Kidney (tissue), 13 donors: ENCODE measurements at regions not wholly inside any gene's neighbourhood (a gene's known extent, or its start where the extent isn't known, plus 50 kb on each side); places are given as distances from the start of the nearest gene placed in this dataset.

Experiments
- DNase-seq, 5 donors: peaks; one replicate each; pipeline ENCODE4 v3.0.0-alpha.2; 2013 to 2020
- FAIRE-seq: peaks from 2 replicates; lab custom pipeline; 2012; peaks lifted over from hg19 to GRCh38; lab: Jason Lieb, UNC
- H3K27ac ChIP-seq, 2 donors: one replicate each; pipeline ENCODE4 v1.7.0; 2013; ENCODE audit warnings: low read depth in 2 of 2, low read length in 2 of 2, inconsistent platforms in 1 of 2
- H3K27me3 ChIP-seq: one replicate; pipeline ENCODE4 v1.7.1; 2013; ENCODE audit warnings: low read length, inconsistent platforms; ENCODE audit not compliant: control insufficient read depth, insufficient read depth
- H3K36me3 ChIP-seq, 3 donors: one replicate each; pipeline versions ENCODE4 v1.7.0 to v1.7.1; 2013; ENCODE audit warnings: low read length in 3 of 3, control low read depth in 1 of 3, inconsistent platforms in 1 of 3; ENCODE audit not compliant: insufficient read depth in 3 of 3, control insufficient read depth in 2 of 3
- H3K4me1 ChIP-seq, 3 donors: one replicate each; pipeline versions ENCODE4 v1.7.0 to v1.7.1; 2013; ENCODE audit warnings: low read length in 3 of 3, inconsistent platforms in 1 of 3, low read depth in 1 of 3; ENCODE audit not compliant: control insufficient read depth in 2 of 3, insufficient read depth in 2 of 3
- H3K4me3 ChIP-seq, 3 donors: one replicate each; pipeline versions ENCODE4 v1.7.0 to v1.8.1; 2013; ENCODE audit warnings: low read length in 3 of 3, control low read depth in 1 of 3, inconsistent platforms in 1 of 3
- H3K9ac ChIP-seq, 3 donors: one replicate each; pipeline versions ENCODE4 v1.7.0 to v1.7.1; 2013; ENCODE audit warnings: low read length in 3 of 3, control low read depth in 1 of 3, inconsistent platforms in 1 of 3
- H3K9me3 ChIP-seq, 3 donors: one replicate each; pipeline versions ENCODE4 v1.7.0 to v1.7.1; 2013; ENCODE audit warnings: low read length in 3 of 3, control low read depth in 1 of 3, inconsistent platforms in 1 of 3; ENCODE audit not compliant: control insufficient read depth in 2 of 3, insufficient read depth in 1 of 3
- intact Hi-C: fragments of 100-400 bp; cut with DNase I; formaldehyde crosslinking; loops from one replicate; pipeline ENCODE4 v1.11.1; 2022
- TF ChIP-seq, protein P1 (sequence below): IDR thresholded peaks from 3 replicates; pipeline ENCODE4 v1.5.1; 2012; ENCODE audit warnings: mild to moderate bottlenecking, moderate library complexity, borderline replicate concordance; ENCODE audit not compliant: insufficient read depth; ENCODE audit errors: extremely low read depth
- donor health status: control.
- donor health status: control.
- donor health status: control.
- donor health status: control.
- donor health status: control.
- donor health status: DM: yes; HTN: yes; CAD: no.
- donor health status: Normal renal cell carcinoma (clear cell type).

DNA sequence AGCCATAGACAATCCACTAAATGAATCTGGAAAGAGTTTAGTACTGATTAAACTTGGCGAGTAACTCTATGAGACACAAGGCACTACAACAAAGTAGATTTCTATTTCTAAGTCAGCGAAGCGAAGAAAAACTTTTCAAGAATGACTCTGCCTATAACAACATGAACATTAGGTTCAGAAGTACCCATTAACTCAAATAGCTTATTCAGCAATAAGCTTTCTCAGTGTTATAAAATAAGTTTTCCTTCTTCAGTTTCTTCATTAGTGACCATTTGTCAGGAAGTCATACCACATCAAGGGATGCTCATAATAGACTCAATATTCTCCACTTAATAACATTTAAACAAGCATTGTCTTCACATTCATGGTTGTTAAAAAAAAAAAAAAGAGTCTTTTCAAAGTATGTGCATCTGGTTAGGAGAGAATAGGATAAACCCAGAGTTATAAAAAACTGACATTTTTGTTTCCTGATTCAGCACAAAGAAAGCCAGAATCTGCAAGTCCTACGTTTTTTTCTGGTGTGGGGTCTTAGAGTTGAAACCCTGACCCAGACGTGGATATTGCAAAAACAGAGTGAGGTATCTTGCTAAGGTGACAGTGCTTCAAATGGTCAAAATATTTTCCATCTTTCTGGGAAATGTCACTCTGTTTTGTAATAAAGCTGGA, 148.2 kb upstream of the PREP start:
- FAIRE-seq (no peak), DNase-seq (peak in 2 of 5 donors; percentile 7 to 26)
- Histone ChIP-seq H3K36me3 (no peaks in the 10 kb centered on the region), H3K9me3 (no peaks in the 10 kb centered on the region), H3K9ac (no peak overlapping the region), H3K27ac (no peak overlapping the region), H3K4me3 (no peak overlapping the region), H3K4me1 (no peaks in the 10 kb centered on the region), H3K27me3 (no peaks in the 10 kb centered on the region)
- intact Hi-C loops = no loop called here
- TF ChIP-seq, protein P1, sequence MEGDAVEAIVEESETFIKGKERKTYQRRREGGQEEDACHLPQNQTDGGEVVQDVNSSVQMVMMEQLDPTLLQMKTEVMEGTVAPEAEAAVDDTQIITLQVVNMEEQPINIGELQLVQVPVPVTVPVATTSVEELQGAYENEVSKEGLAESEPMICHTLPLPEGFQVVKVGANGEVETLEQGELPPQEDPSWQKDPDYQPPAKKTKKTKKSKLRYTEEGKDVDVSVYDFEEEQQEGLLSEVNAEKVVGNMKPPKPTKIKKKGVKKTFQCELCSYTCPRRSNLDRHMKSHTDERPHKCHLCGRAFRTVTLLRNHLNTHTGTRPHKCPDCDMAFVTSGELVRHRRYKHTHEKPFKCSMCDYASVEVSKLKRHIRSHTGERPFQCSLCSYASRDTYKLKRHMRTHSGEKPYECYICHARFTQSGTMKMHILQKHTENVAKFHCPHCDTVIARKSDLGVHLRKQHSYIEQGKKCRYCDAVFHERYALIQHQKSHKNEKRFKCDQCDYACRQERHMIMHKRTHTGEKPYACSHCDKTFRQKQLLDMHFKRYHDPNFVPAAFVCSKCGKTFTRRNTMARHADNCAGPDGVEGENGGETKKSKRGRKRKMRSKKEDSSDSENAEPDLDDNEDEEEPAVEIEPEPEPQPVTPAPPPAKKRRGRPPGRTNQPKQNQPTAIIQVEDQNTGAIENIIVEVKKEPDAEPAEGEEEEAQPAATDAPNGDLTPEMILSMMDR = no peak

DNA sequence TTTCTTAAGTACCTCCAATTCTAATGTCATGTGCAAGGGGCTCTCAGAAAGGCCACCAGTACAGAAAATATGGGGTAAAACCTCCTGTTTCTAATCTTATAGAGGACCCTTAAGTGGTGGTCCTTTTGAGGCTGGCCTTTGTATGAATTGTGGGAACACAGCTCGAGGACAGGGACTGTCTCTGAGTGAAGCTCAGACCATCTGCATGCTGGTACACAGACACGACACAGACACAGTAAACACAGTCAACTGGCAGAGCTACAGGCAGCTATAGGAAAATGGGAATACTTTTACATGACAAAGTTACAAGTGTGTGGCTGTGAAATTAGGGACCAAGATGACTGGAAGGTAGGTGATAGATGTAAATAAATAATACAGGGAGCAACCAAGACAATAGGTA, 143.9 kb upstream of the PREP start:
- no peak overlapping the region for H3K9ac ChIP-seq
- FAIRE-seq = no peak

DNA sequence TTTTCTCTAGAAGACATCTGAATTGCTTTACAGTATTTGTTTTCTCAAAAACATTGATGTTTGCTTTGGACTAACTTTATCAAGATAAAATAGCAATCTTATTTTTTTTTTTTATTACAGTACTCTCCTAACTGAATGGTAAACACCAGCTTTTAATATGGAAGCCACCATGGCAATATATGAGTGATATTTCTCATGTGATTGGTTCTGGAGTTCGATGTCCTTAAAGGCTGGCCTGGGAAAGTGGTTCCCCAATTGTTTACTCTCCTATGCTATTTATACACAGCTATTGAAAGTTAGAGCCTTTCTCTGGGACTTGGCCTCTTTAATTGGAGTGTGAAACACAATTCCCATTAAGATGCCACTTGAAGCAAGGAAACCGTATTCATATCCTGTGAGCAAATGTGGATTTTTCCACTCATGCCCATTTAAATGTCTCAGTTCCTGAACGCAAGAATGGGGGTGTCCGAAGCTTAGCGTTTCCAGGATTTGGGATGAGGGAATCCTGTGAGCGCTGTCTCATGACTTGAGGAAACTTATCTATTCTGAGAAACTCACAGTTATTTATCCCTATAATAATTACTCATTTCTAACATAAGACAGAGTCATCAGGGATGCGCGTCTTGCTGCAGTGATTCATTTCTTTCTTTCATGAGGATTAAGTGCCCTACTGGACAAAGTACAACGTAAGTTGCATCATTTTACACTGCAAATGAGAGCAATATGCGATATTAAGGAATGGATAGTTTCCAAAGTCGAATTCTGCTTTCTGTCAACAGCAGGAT, 143.3 kb upstream of the PREP start:
- no peak for FAIRE-seq

More for the DNA sequence above, 143.9 kb upstream of the PREP start:
- H3K27ac ChIP-seq = no peak overlapping the region
- intact Hi-C loops = no loop called here
- H3K36me3 ChIP-seq = no peaks in the 10 kb centered on the region
- TF ChIP-seq, protein P1 = no peak
- no peak for DNase-seq
- no peak overlapping the region for H3K4me3 ChIP-seq
- H3K4me1 ChIP-seq = no peaks in the 10 kb centered on the region
- H3K27me3 ChIP-seq = no peaks in the 10 kb centered on the region
- no peaks in the 10 kb centered on the region for H3K9me3 ChIP-seq

More for the DNA sequence above, 143.3 kb upstream of the PREP start:
- no peak overlapping the region for H3K27ac ChIP-seq
- TF ChIP-seq, protein P1 = no peak
- H3K4me1 ChIP-seq = no peaks in the 10 kb centered on the region
- H3K4me3 ChIP-seq = no peak overlapping the region
- H3K9ac ChIP-seq = no peak overlapping the region
- no peaks in the 10 kb centered on the region for H3K36me3 ChIP-seq
- DNase-seq = no peak
- intact Hi-C loops = no loop called here
- no peaks in the 10 kb centered on the region for H3K27me3 ChIP-seq
- H3K9me3 ChIP-seq = no peaks in the 10 kb centered on the region
